ENCODE measurements at regions not wholly inside any gene's neighbourhood (a gene's known extent, or its start where the extent isn't known, plus 50 kb on each side); places are given as distances from the start of the nearest gene placed in this dataset.

GRCh38 chr13:106351251-106351650 lies 184.2 kb downstream of the EFNB2 start:
- Histone ChIP-seq H3K4me1 (ENCODE audit: control insufficient read depth in 1 of 2, insufficient read depth in 2 of 2, low read length in 2 of 2) (no peaks in the 10 kb centered on the region), H3K27ac (ENCODE audit: low read length) (no peak overlapping the region), H3K36me3 (ENCODE audit: control insufficient read depth in 1 of 2, insufficient read depth in 2 of 2, low read length in 2 of 2) (no peaks in the 10 kb centered on the region), H3K4me3 (ENCODE audit: low read depth in 1 of 2, low read length in 2 of 2) (no peak overlapping the region), H3K9me3 (ENCODE audit: control insufficient read depth in 1 of 2, low read length in 2 of 2) (no peaks in the 10 kb centered on the region), H3K27me3 (ENCODE audit: low read depth, low read length) (no peaks in the 10 kb centered on the region)

- Histone ChIP-seq H3K36me3 (ENCODE audit: control insufficient read depth in 1 of 2, insufficient read depth in 2 of 2, low read length in 2 of 2) (no peaks in the 10 kb centered on the region), H3K27me3 (ENCODE audit: low read depth, low read length) (no peaks in the 10 kb centered on the region), H3K4me3 (ENCODE audit: low read depth in 1 of 2, low read length in 2 of 2) (no peak overlapping the region), H3K9me3 (ENCODE audit: control insufficient read depth in 1 of 2, low read length in 2 of 2) (no peaks in the 10 kb centered on the region), H3K4me1 (ENCODE audit: control insufficient read depth in 1 of 2, insufficient read depth in 2 of 2, low read length in 2 of 2) (no peaks in the 10 kb centered on the region), H3K27ac (ENCODE audit: low read length) (no peak overlapping the region)
Measured at GRCh38 chr13:106350208-106350607, 185.3 kb downstream of the EFNB2 start.

- H3K9me3 ChIP-seq (ENCODE audit: control insufficient read depth in 1 of 2, low read length in 2 of 2), result no peaks in the 10 kb centered on the region
- peak overlapping the region; percentile 47 to 51 for H3K4me3 ChIP-seq (ENCODE audit: low read depth in 1 of 2, low read length in 2 of 2)
- no peaks in the 10 kb centered on the region for H3K4me1 ChIP-seq (ENCODE audit: control insufficient read depth in 1 of 2, insufficient read depth in 2 of 2, low read length in 2 of 2)
- H3K36me3 ChIP-seq (ENCODE audit: control insufficient read depth in 1 of 2, insufficient read depth in 2 of 2, low read length in 2 of 2), result no peaks in the 10 kb centered on the region
- H3K27me3 ChIP-seq (ENCODE audit: low read depth, low read length), result no peaks in the 10 kb centered on the region
- no peak overlapping the region for H3K27ac ChIP-seq (ENCODE audit: low read length)
Measured at GRCh38 chr13:106349080-106349931, 186.2 kb downstream of the EFNB2 start.

- Histone ChIP-seq H3K9me3 (ENCODE audit: control insufficient read depth in 1 of 2, low read length in 2 of 2) (no peaks in the 10 kb centered on the region), H3K4me1 (ENCODE audit: control insufficient read depth in 1 of 2, insufficient read depth in 2 of 2, low read length in 2 of 2) (no peaks in the 10 kb centered on the region), H3K4me3 (ENCODE audit: low read depth in 1 of 2, low read length in 2 of 2) (no peak overlapping the region), H3K27me3 (ENCODE audit: low read depth, low read length) (no peaks in the 10 kb centered on the region), H3K27ac (ENCODE audit: low read length) (no peak overlapping the region), H3K36me3 (ENCODE audit: control insufficient read depth in 1 of 2, insufficient read depth in 2 of 2, low read length in 2 of 2) (no peaks in the 10 kb centered on the region)
Measured at GRCh38 chr13:106348075-106348840, 187.2 kb downstream of the EFNB2 start.

- H3K36me3 ChIP-seq (ENCODE audit: control insufficient read depth in 1 of 2, insufficient read depth in 2 of 2, low read length in 2 of 2), result no peaks in the 10 kb centered on the region
- peaks cover 0 to 6% of the 10 kb centered on the region in 2 donors for H3K9me3 ChIP-seq (ENCODE audit: control insufficient read depth in 1 of 2, low read length in 2 of 2)
- H3K4me1 ChIP-seq (ENCODE audit: control insufficient read depth in 1 of 2, insufficient read depth in 2 of 2, low read length in 2 of 2), result no peaks in the 10 kb centered on the region
- no peak overlapping the region for H3K4me3 ChIP-seq (ENCODE audit: low read depth in 1 of 2, low read length in 2 of 2)
- H3K27me3 ChIP-seq (ENCODE audit: low read depth, low read length), result no peaks in the 10 kb centered on the region
- H3K27ac ChIP-seq (ENCODE audit: low read length), result no peak overlapping the region
Measured at GRCh38 chr13:106344342-106344741, 191.1 kb downstream of the EFNB2 start.

GRCh38 chr13:106343836-106344235 lies 191.6 kb downstream of the EFNB2 start:
- Histone ChIP-seq H3K27ac (ENCODE audit: low read length) (no peak overlapping the region), H3K4me3 (ENCODE audit: low read depth in 1 of 2, low read length in 2 of 2) (peak overlapping the region in 1 of 2 donors; percentile 18), H3K4me1 (ENCODE audit: control insufficient read depth in 1 of 2, insufficient read depth in 2 of 2, low read length in 2 of 2) (no peaks in the 10 kb centered on the region), H3K9me3 (ENCODE audit: control insufficient read depth in 1 of 2, low read length in 2 of 2) (peaks cover 0 to 6% of the 10 kb centered on the region in 2 donors), H3K36me3 (ENCODE audit: control insufficient read depth in 1 of 2, insufficient read depth in 2 of 2, low read length in 2 of 2) (no peaks in the 10 kb centered on the region), H3K27me3 (ENCODE audit: low read depth, low read length) (no peaks in the 10 kb centered on the region)

- Histone ChIP-seq H3K9me3 (ENCODE audit: control insufficient read depth in 1 of 2, low read length in 2 of 2) (peaks cover 0 to 6% of the 10 kb centered on the region in 2 donors), H3K27ac (ENCODE audit: low read length) (no peak overlapping the region), H3K4me3 (ENCODE audit: low read depth in 1 of 2, low read length in 2 of 2) (no peak overlapping the region), H3K4me1 (ENCODE audit: control insufficient read depth in 1 of 2, insufficient read depth in 2 of 2, low read length in 2 of 2) (no peaks in the 10 kb centered on the region), H3K36me3 (ENCODE audit: control insufficient read depth in 1 of 2, insufficient read depth in 2 of 2, low read length in 2 of 2) (no peaks in the 10 kb centered on the region), H3K27me3 (ENCODE audit: low read depth, low read length) (no peaks in the 10 kb centered on the region)
Measured at GRCh38 chr13:106340249-106340648, 195.2 kb downstream of the EFNB2 start.

- no peaks in the 10 kb centered on the region for H3K4me1 ChIP-seq (ENCODE audit: control insufficient read depth in 1 of 2, insufficient read depth in 2 of 2, low read length in 2 of 2)
- H3K4me3 ChIP-seq (ENCODE audit: low read depth in 1 of 2, low read length in 2 of 2), result no peak overlapping the region
- no peak overlapping the region for H3K27ac ChIP-seq (ENCODE audit: low read length)
- peaks cover 0 to 6% of the 10 kb centered on the region in 2 donors for H3K9me3 ChIP-seq (ENCODE audit: control insufficient read depth in 1 of 2, low read length in 2 of 2)
- no peaks in the 10 kb centered on the region for H3K27me3 ChIP-seq (ENCODE audit: low read depth, low read length)
- no peaks in the 10 kb centered on the region for H3K36me3 ChIP-seq (ENCODE audit: control insufficient read depth in 1 of 2, insufficient read depth in 2 of 2, low read length in 2 of 2)
Measured at GRCh38 chr13:106337096-106337850, 198.2 kb downstream of the EFNB2 start.

GRCh38 chr13:106336668-106337067 lies 198.8 kb downstream of the EFNB2 start:
- peaks cover 0 to 6% of the 10 kb centered on the region in 2 donors for H3K9me3 ChIP-seq (ENCODE audit: control insufficient read depth in 1 of 2, low read length in 2 of 2)
- no peaks in the 10 kb centered on the region for H3K27me3 ChIP-seq (ENCODE audit: low read depth, low read length)
- H3K4me3 ChIP-seq (ENCODE audit: low read depth in 1 of 2, low read length in 2 of 2), result no peak overlapping the region
- H3K4me1 ChIP-seq (ENCODE audit: control insufficient read depth in 1 of 2, insufficient read depth in 2 of 2, low read length in 2 of 2), result no peaks in the 10 kb centered on the region
- no peak overlapping the region for H3K27ac ChIP-seq (ENCODE audit: low read length)
- no peaks in the 10 kb centered on the region for H3K36me3 ChIP-seq (ENCODE audit: control insufficient read depth in 1 of 2, insufficient read depth in 2 of 2, low read length in 2 of 2)

GRCh38 chr13:106332621-106333020 lies 202.8 kb downstream of the EFNB2 start:
- no peaks in the 10 kb centered on the region for H3K36me3 ChIP-seq (ENCODE audit: control insufficient read depth in 1 of 2, insufficient read depth in 2 of 2, low read length in 2 of 2)

GRCh38 chr13:106331116-106331515 lies 204.3 kb downstream of the EFNB2 start:
- Histone ChIP-seq H3K36me3 (ENCODE audit: control insufficient read depth in 1 of 2, insufficient read depth in 2 of 2, low read length in 2 of 2) (no peaks in the 10 kb centered on the region), H3K4me3 (ENCODE audit: low read depth in 1 of 2, low read length in 2 of 2) (no peak overlapping the region), H3K9me3 (ENCODE audit: control insufficient read depth in 1 of 2, low read length in 2 of 2) (no peaks in the 10 kb centered on the region), H3K27me3 (ENCODE audit: low read depth, low read length) (no peaks in the 10 kb centered on the region), H3K27ac (ENCODE audit: low read length) (no peak overlapping the region), H3K4me1 (ENCODE audit: control insufficient read depth in 1 of 2, insufficient read depth in 2 of 2, low read length in 2 of 2) (no peaks in the 10 kb centered on the region)

More at GRCh38 chr13:106332621-106333020, 202.8 kb downstream of the EFNB2 start:
- Histone ChIP-seq H3K9me3 (ENCODE audit: control insufficient read depth in 1 of 2, low read length in 2 of 2) (no peaks in the 10 kb centered on the region), H3K27ac (ENCODE audit: low read length) (no peak overlapping the region), H3K4me3 (ENCODE audit: low read depth in 1 of 2, low read length in 2 of 2) (no peak overlapping the region), H3K27me3 (ENCODE audit: low read depth, low read length) (no peaks in the 10 kb centered on the region), H3K4me1 (ENCODE audit: control insufficient read depth in 1 of 2, insufficient read depth in 2 of 2, low read length in 2 of 2) (no peaks in the 10 kb centered on the region)
